Mononuclear cell (primary cell): ENCODE measurements at regions not wholly inside any gene's neighbourhood (a gene's known extent, or its start where the extent isn't known, plus 50 kb on each side); places are given as distances from the start of the nearest gene placed in this dataset.

ENCODE experiments used
- H3K27me3 ChIP-seq: 2 replicates; pipeline ENCODE4 v1.6.0; 2011; ENCODE audit warnings: low read length, control low read depth; ENCODE audit not compliant: insufficient read depth
- H3K4me1 ChIP-seq: 2 replicates; pipeline ENCODE4 v1.5.1; 2011; ENCODE audit warnings: mild to moderate bottlenecking, low read length, control low read depth; ENCODE audit not compliant: insufficient read depth
- H3K4me3 ChIP-seq: 2 replicates; pipeline ENCODE4 v1.5.1; 2011; ENCODE audit warnings: mild to moderate bottlenecking, low read length, moderate library complexity
- H3K9me3 ChIP-seq: 2 replicates; pipeline ENCODE4 v1.5.1; 2011; ENCODE audit warnings: low read depth, mild to moderate bottlenecking, control low read depth, low read length

DNA sequence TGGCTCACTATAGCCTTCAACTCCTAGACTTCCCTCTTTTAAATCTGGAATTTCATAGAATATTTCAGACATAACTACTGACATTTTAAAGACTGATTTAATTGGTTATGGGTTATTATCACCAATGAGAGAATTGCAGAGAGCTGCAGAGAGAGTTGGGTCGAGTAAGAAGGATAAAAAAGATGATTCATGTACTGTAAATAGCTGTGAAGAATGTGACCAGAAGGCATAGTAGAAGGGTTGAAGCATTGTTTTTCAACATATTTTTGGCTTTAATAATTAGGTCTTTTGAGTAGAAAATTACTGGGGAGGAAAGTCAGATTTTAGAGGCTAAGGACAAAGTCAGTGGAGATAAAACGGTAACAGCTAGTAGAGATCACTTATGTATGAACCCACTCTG, 503.2 kb upstream of the SLC8A1 start:
- no peaks in the 10 kb centered on the region for H3K9me3 ChIP-seq
- H3K4me3 ChIP-seq, result no peak overlapping the region
- peaks cover 8% of the 10 kb centered on the region for H3K4me1 ChIP-seq
- H3K27me3 ChIP-seq, result no peaks in the 10 kb centered on the region

DNA sequence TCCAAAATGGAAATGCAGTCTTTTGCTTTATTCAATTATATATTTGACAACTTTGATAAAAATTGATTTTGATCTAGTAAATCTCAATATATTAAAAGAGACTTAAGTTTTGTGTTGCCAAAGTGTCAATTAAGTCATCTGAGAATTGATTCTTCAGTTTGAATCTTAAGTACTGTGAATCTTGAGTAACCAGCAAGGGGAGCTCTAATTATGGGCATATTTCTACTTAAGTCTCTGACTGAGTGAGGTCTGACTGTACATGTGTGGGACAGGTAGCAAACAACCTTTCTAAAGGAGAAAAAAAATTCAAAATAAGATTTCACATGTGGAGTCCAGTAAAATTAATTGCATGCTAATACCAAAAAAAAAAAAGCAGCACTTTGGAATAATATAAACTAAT, 503.7 kb upstream of the SLC8A1 start:
- Histone ChIP-seq H3K27me3 (no peaks in the 10 kb centered on the region), H3K4me3 (no peak overlapping the region), H3K9me3 (no peaks in the 10 kb centered on the region), H3K4me1 (peaks cover 8% of the 10 kb centered on the region)

DNA sequence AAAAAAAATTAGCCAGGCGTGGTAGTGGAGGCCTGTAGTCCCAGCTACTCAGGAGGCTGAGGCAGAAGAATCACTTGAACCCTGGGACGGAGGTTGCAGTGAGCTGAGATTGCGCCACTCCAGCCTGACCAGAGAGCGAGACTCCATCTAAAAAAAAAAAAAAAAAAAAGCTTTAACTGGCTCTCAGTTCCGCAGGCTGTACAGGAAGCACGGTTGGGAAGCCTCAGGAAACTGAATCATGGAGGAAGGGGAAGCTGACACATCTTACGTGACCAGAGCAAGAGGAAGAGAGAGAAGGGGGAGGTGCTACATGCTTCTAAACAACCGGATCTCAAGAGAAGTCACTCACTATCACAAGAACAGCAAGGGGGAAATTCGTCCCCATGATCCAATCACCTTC, 505.6 kb upstream of the SLC8A1 start:
- H3K27me3 ChIP-seq, result no peaks in the 10 kb centered on the region
- H3K4me1 ChIP-seq, result peaks cover 8% of the 10 kb centered on the region
- H3K9me3 ChIP-seq, result no peaks in the 10 kb centered on the region
- no peak overlapping the region for H3K4me3 ChIP-seq

DNA sequence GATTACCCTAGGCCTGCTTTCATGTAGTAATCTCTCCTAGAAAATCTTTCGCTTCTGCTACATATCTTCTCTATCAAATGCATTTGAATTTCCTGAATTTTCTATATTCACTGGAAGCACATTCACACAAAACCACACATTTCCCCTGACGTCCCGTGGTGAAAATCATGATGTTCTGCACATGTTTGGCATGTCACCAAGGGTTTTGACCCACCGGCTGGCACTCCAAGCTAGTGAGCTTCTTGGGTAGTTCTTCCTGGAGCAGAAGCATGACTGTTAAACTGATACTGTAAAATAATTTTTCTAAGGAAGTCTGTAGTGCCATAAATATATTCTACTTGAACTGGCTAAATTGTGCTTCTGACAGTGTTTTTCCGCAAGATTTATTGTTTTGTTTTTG, 510.1 kb upstream of the SLC8A1 start:
- H3K9me3 ChIP-seq, result no peaks in the 10 kb centered on the region
- no peak overlapping the region for H3K4me3 ChIP-seq

DNA sequence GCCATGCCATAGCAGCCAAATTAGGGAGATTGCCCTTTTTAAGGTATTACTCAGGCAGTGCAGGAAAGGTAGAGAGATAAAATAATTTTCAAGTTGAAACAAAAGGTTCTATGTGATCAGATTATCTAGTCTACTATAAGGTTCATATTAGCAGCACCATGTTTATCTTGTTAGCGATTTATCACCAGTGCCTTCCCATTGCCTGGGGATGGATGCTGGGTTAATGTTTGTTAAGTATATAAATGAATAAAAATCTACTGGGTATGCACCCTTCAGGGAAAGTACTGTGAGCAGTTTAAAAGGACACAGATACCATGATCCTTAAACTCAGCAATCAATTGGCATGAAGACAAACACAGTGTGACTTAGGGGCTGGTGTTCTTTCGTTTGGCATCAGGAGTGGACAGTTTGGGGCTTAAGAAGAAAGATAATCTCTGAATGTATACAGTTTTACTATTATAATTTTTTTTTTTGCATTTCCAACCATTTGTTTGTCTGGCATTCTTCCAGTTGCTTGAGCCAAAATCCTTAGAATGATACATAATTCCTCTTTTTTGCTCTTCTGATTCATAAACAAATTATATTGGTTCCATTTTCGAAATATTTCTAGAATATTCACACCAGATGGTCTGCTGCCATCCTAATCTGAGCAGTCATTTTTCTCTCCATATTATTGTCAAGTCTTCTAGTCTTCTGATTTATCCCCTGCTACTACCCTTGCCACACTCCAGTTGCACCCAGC, 512.8 kb upstream of the SLC8A1 start:
- no peaks in the 10 kb centered on the region for H3K4me1 ChIP-seq
- H3K27me3 ChIP-seq, result no peaks in the 10 kb centered on the region
- H3K9me3 ChIP-seq, result no peaks in the 10 kb centered on the region
- H3K4me3 ChIP-seq, result no peak overlapping the region

More for the DNA sequence above, 510.1 kb upstream of the SLC8A1 start:
- Histone ChIP-seq H3K27me3 (no peaks in the 10 kb centered on the region), H3K4me1 (peaks cover 8% of the 10 kb centered on the region)

DNA sequence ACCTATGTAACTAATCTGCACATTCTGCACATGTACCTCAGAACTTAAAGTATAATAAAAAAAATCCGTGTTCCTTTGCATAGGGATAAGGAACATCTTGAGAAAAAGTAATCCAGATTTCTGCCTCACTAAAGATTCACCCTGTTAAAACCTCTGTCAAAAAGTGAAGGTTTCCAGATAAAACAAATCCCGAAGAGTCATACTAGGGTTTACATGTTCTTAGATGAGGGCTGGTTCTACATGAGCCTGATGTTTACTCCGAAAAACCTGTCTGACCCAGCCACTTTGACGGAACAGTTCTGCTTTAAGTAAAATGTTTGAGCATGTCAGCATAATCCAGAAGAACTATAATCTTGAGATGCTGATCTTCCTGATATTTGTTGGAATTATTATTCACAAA, 515.6 kb upstream of the SLC8A1 start:
- Histone ChIP-seq H3K4me1 (no peaks in the 10 kb centered on the region), H3K9me3 (no peaks in the 10 kb centered on the region), H3K27me3 (no peaks in the 10 kb centered on the region)

DNA sequence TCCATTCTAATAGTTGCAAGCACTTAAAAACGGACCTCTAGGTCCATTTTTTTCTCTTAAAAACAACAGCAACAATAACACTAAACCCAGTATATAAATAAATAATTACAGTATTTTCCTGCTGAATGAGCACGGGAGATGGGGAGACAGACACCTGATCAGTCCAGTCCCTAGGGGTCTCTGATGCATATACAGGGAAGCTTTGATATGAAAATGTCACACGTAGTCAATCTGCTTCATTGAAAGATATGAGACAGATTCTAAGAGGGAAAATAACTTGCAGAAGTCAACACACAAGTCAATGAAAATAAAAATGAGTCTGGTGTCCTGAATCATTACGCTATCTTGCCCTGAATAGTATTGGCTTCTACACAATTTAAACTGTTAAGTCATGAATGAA, 523.3 kb upstream of the SLC8A1 start:
- Histone ChIP-seq H3K27me3 (no peaks in the 10 kb centered on the region), H3K9me3 (no peaks in the 10 kb centered on the region), H3K4me3 (no peak overlapping the region), H3K4me1 (no peaks in the 10 kb centered on the region)

More for the DNA sequence above, 515.6 kb upstream of the SLC8A1 start:
- H3K4me3 ChIP-seq, result no peak overlapping the region

DNA sequence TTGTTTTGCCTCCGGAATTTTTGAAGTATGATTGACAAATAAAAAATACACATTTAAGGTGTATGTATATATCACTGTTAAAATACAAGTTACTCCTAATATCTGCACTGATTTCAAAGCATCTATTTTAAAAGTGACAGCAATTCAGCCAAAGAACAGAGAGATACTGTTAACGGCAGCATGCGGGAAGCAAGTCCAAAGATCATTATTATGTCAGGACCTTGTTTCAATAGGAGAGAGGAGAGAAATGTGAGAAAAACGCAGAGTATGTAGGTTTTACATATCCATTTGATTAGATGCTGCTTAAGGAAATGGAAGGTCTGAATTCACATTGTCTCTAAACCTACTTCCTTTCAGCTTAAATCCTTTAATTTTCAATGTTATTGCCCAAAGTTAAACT, 545.5 kb upstream of the SLC8A1 start:
- no peaks in the 10 kb centered on the region for H3K9me3 ChIP-seq
- no peaks in the 10 kb centered on the region for H3K4me1 ChIP-seq
- H3K27me3 ChIP-seq, result no peaks in the 10 kb centered on the region
- H3K4me3 ChIP-seq, result no peak overlapping the region

DNA sequence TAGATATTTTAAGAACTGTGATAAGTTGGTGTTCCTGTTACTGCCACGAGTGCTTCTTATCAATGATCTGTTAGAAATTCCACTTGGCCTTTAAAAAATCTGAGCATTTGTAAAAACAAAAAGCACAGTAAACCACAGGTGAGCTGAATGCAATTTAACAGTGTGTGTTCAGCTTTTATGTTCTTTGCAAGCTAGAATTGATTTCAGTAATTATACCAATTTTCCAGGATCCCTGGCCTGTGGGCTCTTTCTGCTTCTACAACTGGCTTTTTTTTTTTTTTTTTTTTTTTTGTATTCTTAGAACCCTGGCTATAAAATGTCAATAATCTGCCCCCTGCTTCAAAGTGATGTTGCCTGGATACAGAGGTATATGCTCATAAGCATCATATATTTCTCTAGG, 548.5 kb upstream of the SLC8A1 start:
- Histone ChIP-seq H3K27me3 (no peaks in the 10 kb centered on the region), H3K4me1 (no peaks in the 10 kb centered on the region), H3K9me3 (no peaks in the 10 kb centered on the region), H3K4me3 (no peak overlapping the region)

DNA sequence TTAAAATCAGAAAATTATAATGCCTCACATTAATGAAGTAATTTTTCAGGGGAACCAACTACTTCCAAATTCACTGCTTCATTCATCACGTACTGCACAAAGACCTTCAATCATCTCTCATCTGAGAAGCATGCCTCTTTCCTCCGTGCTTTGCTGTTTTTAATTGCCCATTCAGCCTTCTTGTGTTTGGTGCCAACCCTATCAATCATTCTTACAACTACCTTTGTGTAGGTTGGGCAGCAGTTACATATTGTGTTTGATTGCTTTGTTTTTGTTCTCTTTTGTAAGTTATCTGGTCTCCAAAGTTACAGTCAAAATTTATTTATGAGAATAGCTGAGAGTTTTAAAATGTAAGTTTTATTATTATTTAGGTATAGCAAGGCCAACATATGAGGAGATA, 549.0 kb upstream of the SLC8A1 start:
- Histone ChIP-seq H3K27me3 (no peaks in the 10 kb centered on the region), H3K4me1 (no peaks in the 10 kb centered on the region), H3K4me3 (no peak overlapping the region), H3K9me3 (no peaks in the 10 kb centered on the region)

DNA sequence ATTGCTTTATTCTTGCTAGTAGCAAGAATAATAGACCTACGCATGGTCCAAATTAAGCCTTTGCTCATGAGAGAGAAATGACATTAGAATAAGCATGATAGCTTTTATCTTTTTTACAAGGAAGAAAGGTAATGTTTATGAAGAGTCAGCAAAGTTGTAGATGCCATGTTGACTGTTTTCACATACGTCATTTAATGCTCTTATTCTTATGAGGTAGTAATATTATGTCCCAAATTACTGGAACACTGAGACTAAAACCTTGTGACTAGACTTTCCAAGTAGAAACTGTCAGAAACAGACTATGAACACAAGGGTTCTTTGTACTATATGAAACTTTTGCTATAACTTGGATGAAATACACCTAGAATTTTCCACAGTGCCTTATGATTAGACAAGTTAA, 552.8 kb upstream of the SLC8A1 start:
- Histone ChIP-seq H3K4me1 (no peaks in the 10 kb centered on the region), H3K9me3 (no peaks in the 10 kb centered on the region), H3K27me3 (no peaks in the 10 kb centered on the region), H3K4me3 (no peak overlapping the region)

DNA sequence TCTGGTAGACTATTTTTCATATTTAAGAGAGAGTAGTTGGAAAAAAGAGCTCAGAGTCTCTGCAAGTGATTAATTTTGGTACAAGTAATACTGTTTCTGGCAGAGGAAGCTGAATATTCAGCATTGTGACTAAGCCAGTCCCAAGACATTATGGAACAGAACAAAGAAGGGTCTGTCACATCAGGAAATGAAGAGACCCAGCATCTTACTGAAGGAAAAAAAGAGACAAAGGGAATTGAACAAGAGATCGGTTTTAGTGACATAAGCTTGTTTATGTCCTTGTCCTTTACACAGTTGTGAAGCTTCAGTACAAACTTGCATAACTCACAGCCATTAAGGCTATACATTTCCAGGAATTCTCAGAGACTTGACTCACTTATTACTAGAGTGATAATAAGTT, 568.5 kb upstream of the SLC8A1 start:
- H3K9me3 ChIP-seq, result no peaks in the 10 kb centered on the region
- no peaks in the 10 kb centered on the region for H3K4me1 ChIP-seq
- no peaks in the 10 kb centered on the region for H3K27me3 ChIP-seq
- H3K4me3 ChIP-seq, result no peak overlapping the region

DNA sequence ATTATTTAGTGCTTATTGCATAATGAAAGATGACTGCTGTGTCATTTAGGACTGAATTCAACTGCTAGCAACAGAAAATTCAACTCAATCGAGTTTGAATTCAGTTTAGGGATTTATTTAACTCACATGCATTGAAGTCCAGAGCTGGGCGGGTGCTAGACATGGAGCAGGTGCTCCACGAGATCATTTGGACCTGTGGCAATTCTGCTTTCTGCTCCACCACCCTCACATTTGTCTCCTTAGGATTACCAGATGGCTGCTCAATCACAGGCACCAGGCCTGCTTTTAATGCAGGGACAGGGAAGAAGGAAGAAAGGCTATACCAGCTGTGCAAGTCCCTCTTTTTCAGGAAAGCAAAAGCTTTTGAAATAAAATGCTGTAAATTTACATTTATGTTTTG, 572.9 kb upstream of the SLC8A1 start:
- H3K9me3 ChIP-seq, result no peaks in the 10 kb centered on the region
- no peaks in the 10 kb centered on the region for H3K27me3 ChIP-seq
- no peak overlapping the region for H3K4me3 ChIP-seq
- no peaks in the 10 kb centered on the region for H3K4me1 ChIP-seq

DNA sequence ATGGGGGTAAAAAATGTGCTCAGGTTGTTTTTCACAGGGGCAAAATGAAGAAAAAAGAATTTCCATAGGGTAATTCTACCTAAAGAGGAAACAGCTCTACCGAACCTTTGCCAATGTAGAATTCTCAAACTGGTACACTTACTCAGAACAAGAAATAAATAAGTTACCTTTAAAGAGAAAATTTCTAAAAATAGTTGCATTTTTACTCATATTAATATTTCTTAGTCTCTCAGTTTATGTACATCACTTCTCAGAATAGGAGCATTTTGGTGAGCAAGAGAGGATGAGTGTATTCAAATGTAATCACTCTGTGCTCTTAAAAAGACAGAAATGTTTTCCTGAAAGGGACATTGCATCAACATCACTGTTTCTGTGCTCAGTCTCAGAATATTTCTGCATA, 574.7 kb upstream of the SLC8A1 start:
- H3K27me3 ChIP-seq, result no peaks in the 10 kb centered on the region
- H3K4me1 ChIP-seq, result no peaks in the 10 kb centered on the region
- H3K4me3 ChIP-seq, result no peak overlapping the region
- H3K9me3 ChIP-seq, result no peaks in the 10 kb centered on the region

DNA sequence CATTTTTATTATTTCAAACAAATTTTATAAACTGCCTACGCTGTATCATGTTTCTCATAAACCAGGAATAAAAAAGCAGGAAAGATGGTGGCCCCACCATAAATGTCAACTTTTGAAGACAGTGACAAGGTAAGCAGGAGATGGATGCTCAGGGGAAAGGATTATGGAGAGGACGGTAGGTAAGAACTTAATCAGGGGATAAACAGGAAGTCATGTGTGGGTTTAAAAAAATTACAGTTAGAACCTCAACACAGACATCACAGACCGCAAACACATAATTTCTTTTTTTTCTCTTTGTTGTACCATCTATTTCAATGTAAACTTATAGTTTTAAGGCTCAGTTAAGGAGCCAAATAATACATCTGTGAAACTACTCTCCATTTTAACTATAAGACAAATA, 575.2 kb upstream of the SLC8A1 start:
- no peak overlapping the region for H3K4me3 ChIP-seq
- H3K27me3 ChIP-seq, result no peaks in the 10 kb centered on the region
- no peaks in the 10 kb centered on the region for H3K9me3 ChIP-seq
- H3K4me1 ChIP-seq, result no peaks in the 10 kb centered on the region

DNA sequence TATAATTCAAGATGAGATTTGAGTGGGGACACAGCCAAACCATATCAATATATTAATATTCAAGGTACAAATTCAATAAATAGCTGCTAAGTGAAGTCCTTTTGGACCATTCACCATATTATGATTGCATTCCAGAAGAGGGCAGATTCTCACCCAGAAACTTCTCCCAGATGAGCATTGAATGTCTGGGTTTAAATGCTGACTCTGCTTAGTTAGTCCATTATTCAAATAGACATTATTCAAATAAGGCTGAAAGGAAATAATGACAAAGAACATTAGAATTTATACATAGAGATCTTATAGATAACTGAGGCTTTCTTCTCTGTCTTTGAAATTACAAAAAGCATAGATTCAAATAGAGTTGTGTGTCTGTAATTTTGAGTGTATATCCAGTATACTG, 579.4 kb upstream of the SLC8A1 start:
- H3K9me3 ChIP-seq, result no peaks in the 10 kb centered on the region
- H3K4me1 ChIP-seq, result no peaks in the 10 kb centered on the region
- H3K4me3 ChIP-seq, result no peak overlapping the region
- no peaks in the 10 kb centered on the region for H3K27me3 ChIP-seq
